CD4-positive, alpha-beta T cell treated with Interleukin-21 for 1 hour (primary cell): ENCODE measurements at regions not wholly inside any gene's neighbourhood (a gene's known extent, or its start where the extent isn't known, plus 50 kb on each side); places are given as distances from the start of the nearest gene placed in this dataset.
"Not testable (repeated sequence)": the region's sequence is repeated elsewhere in the genome, so short reads cannot be mapped to it uniquely, and the experiment has no call there.

Experiments
- DNase-seq: peaks from one replicate; pipeline ENCODE4 v3.0.0-alpha.2; 2020

- no peak for DNase-seq
Observed at GRCh38 chr5:115469904-115470516, 74.6 kb downstream of the FEM1C start.

GRCh38 chr5:115467628-115468027 lies 76.9 kb downstream of the FEM1C start:
- DNase-seq = no peak

GRCh38 chr5:115465431-115465830 lies 79.1 kb downstream of the FEM1C start:
- no peak for DNase-seq

GRCh38 chr5:115463983-115464382 lies 80.6 kb downstream of the FEM1C start:
- no peak for DNase-seq

- DNase-seq = no peak
Observed at GRCh38 chr5:115461506-115462290, 82.9 kb downstream of the FEM1C start.

- DNase-seq = no peak
Observed at GRCh38 chr5:115461093-115461492, 83.5 kb downstream of the FEM1C start.

- no peak for DNase-seq
Observed at GRCh38 chr5:115460472-115460871, 84.1 kb downstream of the FEM1C start.

- no peak for DNase-seq
Observed at GRCh38 chr5:115459855-115460341, 84.7 kb downstream of the FEM1C start.

- DNase-seq = no peak
Observed at GRCh38 chr5:115458416-115458815, 86.2 kb downstream of the FEM1C start.

GRCh38 chr5:115458003-115458409 lies 86.6 kb downstream of the FEM1C start:
- DNase-seq = no peak

GRCh38 chr5:115457571-115457970 lies 87.0 kb downstream of the FEM1C start:
- DNase-seq = no peak

- DNase-seq = no peak
Observed at GRCh38 chr5:115456539-115457040, 88.0 kb downstream of the FEM1C start.

- no peak for DNase-seq
Observed at GRCh38 chr5:115456056-115456455, 88.5 kb downstream of the FEM1C start.

- DNase-seq = no peak
Observed at GRCh38 chr5:115455301-115455707, 89.3 kb downstream of the FEM1C start.

GRCh38 chr5:115453391-115454095 lies 91.0 kb downstream of the FEM1C start:
- no peak for DNase-seq

GRCh38 chr5:115452536-115453235 lies 91.9 kb downstream of the FEM1C start:
- no peak for DNase-seq

- no peak for DNase-seq
Observed at GRCh38 chr5:115452083-115452482, 92.5 kb downstream of the FEM1C start.

- no peak for DNase-seq
Observed at GRCh38 chr5:115450741-115451140, 93.8 kb downstream of the FEM1C start.

- not testable (repeated sequence) for DNase-seq
Observed at GRCh38 chr5:115448630-115449029, 95.9 kb downstream of the FEM1C start.

- no peak for DNase-seq
Observed at GRCh38 chr5:115440782-115441451, 103.7 kb downstream of the FEM1C start.

GRCh38 chr5:115439639-115440038 lies 104.9 kb downstream of the FEM1C start:
- DNase-seq = no peak

- DNase-seq = no peak
Observed at GRCh38 chr5:115439042-115439441, 105.5 kb downstream of the FEM1C start.
